Sigmoid colon (tissue), 4 donors: ENCODE measurements at regions not wholly inside any gene's neighbourhood (a gene's known extent, or its start where the extent isn't known, plus 50 kb on each side); places are given as distances from the start of the nearest gene placed in this dataset.

Source experiments
- CTCF ChIP-seq, 4 experiments: fragments of 450-650 bp in 3 of 4; fragments of 200-600 bp in 1 of 4; IDR thresholded peaks; one replicate each; pipeline ENCODE4 v1.5.1; 2016 to 2019; ENCODE audit warnings: antibody characterized with exemption in 4 of 4, mild to moderate bottlenecking in 3 of 4, moderate library complexity in 2 of 4
- POLR2AphosphoS5 ChIP-seq, 4 donors: sonication (generic); formaldehyde crosslinking; IDR thresholded peaks; one replicate each; pipeline ENCODE4 v1.6.1; 2017; ENCODE audit warnings: antibody characterized with exemption in 4 of 4

GRCh38 chr17:14747603-14747950 is 446.7 kb downstream of the HS3ST3B1 start:
- TF ChIP-seq CTCF (IDR thresholded peaks at IDR 0.05) = no peak
- no peak for TF ChIP-seq POLR2AphosphoS5 (IDR thresholded peaks at IDR 0.05)
